NCI-H82 treated with DMSO at 0.1 percent for 48 hours (cell line): ENCODE measurements at regions not wholly inside any gene's neighbourhood (a gene's known extent, or its start where the extent isn't known, plus 50 kb on each side); places are given as distances from the start of the nearest gene placed in this dataset.
A peak's percentile ranks its signal among the peaks of the same experiment; 100 is the strongest.
"Not testable (repeated sequence)": the region's sequence is repeated elsewhere in the genome, so short reads cannot be mapped to it uniquely, and the experiment has no call there.

Experiments used
- DNase-seq: peaks from one replicate; lab custom pipeline; 2025; ENCODE audit not compliant: unreplicated experiment; lab: John Stamatoyannopoulos, UW

GRCh38 chrX:122154019-122154418 lies 1030.1 kb upstream of the GRIA3 start:
- DNase-seq = no peak

- DNase-seq = no peak
These were observed 1015.8 kb upstream of the GRIA3 start for GRCh38 chrX:122168241-122168640.

- no peak for DNase-seq
These were observed 999.3 kb upstream of the GRIA3 start for GRCh38 chrX:122184791-122185190.

GRCh38 chrX:122187069-122187713 lies 996.9 kb upstream of the GRIA3 start:
- no peak for DNase-seq

- DNase-seq = no peak
These were observed 995.3 kb upstream of the GRIA3 start for GRCh38 chrX:122188751-122189150.

DNA sequence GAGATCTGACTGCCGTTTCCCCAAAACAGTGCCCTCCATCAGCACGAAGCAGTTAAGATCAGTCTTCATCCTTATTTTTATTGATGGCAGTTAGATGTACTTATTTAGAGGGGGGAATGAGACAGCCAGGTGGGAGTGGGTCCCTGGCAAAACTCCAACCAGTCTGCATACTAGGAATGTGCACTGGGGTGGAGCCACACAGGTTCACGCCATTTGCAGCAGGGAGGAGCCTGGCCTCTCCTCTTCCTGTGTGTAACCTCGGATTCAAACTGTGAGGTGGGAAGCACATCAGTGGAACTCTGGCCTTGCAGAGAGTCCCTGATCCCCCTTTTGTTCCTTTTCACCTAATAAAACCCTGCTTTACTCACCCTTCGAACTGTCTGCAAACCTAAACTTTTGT lies 987.7 kb upstream of the GRIA3 start:
- DNase-seq = no peak

DNA sequence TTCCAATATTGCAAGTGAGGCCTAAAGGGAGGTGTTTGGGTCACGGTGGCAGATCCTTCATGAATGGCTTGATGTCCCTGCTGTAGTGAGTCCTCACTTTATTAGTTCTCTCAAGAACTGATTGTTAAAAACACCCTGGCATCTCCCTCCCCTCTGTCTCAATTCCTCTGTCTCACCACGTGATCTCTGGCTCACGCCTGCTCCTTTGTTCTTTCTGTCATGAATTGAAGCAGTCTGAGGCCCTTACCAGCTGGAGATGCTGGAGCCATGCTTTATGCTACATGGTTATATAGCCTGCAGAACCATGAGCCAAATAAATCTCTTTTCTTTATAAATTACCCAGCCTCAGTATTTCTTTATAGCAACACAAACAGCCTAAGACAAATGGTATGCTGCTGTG lies 980.7 kb upstream of the GRIA3 start:
- DNase-seq = no peak

DNA sequence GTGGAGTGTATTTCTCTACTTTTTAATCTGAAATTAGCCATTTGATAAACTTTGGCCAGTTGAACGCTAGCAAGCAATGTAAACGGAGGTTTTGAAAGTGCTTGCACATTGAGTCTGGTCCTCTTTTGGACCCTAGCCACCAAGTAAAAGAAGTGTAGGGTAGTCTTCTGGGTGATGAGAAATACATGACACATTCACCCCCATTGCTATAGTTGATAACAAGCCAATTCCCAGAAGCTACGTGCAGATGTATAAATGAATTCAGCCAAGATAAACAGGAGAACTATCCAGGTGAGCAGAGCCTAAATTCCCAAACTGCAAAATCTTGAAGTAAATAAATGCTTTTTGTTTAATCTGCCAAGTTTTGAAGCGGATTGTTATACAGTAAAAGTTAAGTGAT lies 965.4 kb upstream of the GRIA3 start:
- DNase-seq = no peak

DNA sequence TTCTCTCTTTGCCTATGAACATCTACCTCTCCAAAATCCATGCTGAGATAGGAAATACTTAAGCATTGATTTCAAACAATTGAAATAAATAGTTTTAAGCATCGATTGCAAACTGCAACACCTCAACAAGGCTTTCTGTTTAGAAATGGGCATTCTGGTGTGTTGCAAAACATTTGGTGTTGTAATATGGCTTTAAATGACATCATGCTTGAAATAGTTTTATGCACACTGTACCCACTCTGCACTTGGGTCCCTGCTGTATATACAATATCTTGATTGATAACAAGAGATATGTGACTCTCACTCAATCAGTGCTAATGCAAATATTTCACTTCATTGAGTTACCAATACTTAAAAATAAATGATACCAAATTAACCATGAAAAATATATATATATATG lies 964.9 kb upstream of the GRIA3 start:
- DNase-seq = no peak

DNA sequence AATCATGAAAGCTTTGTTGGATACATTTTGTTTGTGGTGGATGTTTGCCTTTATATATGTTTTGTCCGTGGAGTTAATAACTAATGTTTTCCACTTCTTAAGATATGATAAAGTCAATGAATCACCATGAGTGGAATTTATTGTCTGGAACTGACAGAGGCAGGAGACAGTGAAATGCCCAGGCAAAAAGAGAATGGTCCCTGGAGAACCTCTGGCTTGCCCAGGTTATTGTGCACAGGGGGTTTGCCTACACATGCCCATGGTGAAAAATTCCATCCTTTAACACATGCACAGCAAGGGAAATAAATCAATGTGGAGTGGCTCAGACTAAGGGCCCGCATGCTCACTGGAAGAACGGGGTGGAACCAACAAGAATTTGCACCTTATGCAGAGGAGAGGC lies 964.3 kb upstream of the GRIA3 start:
- no peak for DNase-seq

DNA sequence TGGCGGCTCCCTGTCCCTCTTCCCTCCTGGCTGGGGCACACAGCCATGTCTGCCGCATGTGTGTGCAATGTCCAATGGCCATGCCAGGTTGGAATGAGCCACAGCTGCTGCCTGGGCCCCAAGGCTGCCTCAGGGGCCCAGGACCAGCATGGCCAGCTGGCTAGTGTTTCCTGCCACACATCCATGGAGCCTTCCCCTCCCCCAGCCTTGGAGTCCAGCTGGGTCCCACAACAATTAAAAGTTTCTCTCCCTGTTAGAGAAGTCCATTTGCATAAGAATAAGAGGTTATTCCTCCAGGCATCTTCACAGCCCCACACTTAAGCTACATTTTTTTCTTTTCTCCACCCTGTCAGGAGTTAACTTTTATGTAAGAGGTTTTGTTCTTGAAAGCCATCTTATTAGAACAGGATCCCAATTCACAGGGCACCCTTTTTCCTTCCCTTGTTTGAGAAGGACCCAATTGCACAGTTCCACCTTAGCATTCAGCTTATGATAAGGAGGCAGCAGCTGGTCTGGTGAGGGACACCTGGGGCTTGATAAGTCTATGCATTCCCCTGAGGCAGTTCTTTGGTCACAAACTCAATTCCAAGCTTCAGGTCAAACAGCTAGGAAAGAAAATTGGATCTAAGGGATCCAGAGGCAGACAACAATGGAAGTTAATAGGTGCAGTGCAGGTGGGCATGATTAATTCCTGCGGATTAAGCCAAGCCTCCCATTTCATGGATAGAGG lies 963.3 kb upstream of the GRIA3 start:
- peak; percentile 56 for DNase-seq

- not testable (repeated sequence) for DNase-seq
These were observed 962.3 kb upstream of the GRIA3 start for GRCh38 chrX:122221810-122222209.

DNA sequence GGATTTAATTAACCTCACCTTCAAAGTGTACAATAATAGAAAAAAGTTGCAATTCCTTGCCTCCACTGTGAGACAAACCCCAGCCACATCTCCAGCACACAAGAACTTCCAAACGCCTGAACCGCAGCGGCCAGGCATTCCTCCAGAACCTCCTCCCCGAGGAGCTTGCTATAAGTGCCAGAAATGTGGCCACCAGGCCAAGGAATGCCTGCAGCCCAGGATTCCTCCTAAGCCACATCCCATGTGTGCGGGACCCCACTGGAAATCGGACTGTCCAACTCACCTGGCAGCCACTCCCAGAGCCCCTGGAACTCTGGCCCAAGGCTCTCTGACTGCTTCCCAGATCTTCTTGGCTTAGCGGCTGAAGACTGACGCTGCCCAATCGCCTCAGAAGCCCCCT lies 959.9 kb upstream of the GRIA3 start:
- not testable (repeated sequence) for DNase-seq

- no peak for DNase-seq
These were observed 945.3 kb upstream of the GRIA3 start for GRCh38 chrX:122238801-122239200.

- DNase-seq = no peak
These were observed 942.1 kb upstream of the GRIA3 start for GRCh38 chrX:122241959-122242358.

DNA sequence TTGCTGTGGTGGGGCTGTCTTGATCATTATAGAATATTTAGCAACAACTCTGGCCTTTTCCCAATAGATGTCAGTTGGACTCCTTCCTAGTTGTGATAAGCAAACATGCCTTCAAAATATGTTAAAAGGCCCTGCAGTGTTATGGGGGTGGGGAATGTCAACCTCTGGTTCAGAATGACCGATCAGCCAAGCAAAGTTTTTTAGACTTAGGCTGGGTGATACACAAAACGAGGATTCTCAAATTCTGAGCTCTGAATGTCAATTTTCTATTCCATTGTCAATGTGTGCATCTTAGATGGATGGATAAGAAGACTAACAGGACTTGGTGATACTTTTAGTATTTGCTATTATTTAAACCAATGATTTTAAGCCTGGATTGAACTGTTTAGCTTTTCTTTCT lies 940.0 kb upstream of the GRIA3 start:
- no peak for DNase-seq

- DNase-seq = no peak
These were observed 938.9 kb upstream of the GRIA3 start for GRCh38 chrX:122245175-122245574.

GRCh38 chrX:122245943-122246342 lies 938.1 kb upstream of the GRIA3 start:
- DNase-seq = no peak

GRCh38 chrX:122246937-122247336 lies 937.1 kb upstream of the GRIA3 start:
- no peak for DNase-seq

GRCh38 chrX:122248681-122249080 lies 935.4 kb upstream of the GRIA3 start:
- no peak for DNase-seq

- DNase-seq = peak; percentile 27
These were observed 931.6 kb upstream of the GRIA3 start for GRCh38 chrX:122252454-122252853.

GRCh38 chrX:122268353-122268752 lies 915.7 kb upstream of the GRIA3 start:
- no peak for DNase-seq

GRCh38 chrX:122269243-122269781 lies 914.8 kb upstream of the GRIA3 start:
- no peak for DNase-seq
